ENCODE measurements at regions not wholly inside any gene's neighbourhood (a gene's known extent, or its start where the extent isn't known, plus 50 kb on each side); places are given as distances from the start of the nearest gene placed in this dataset.

GRCh38 chr10:31263903-31264302, 55.1 kb upstream of the ZEB1 start:
- no peak overlapping the region for H3K4me2 ChIP-seq (ENCODE audit: low read length)
- peaks cover 28% of the 10 kb centered on the region for H3K4me1 ChIP-seq (ENCODE audit: insufficient read depth, low read length)
- no peaks in the 10 kb centered on the region for H3K9me3 ChIP-seq (ENCODE audit: insufficient read depth, low read depth, low read length)
- H3K36me3 ChIP-seq (ENCODE audit: insufficient read depth, low read length): no peaks in the 10 kb centered on the region
- no peaks in the 10 kb centered on the region for H3K27me3 Mint-ChIP-seq (ENCODE audit: low read depth, unreplicated experiment)
- peaks cover 3% of the 10 kb centered on the region for H3K9me3 Mint-ChIP-seq (ENCODE audit: unreplicated experiment)
- no peak for TF ChIP-seq CTCF (IDR thresholded peaks at IDR 0.05; ENCODE audit: insufficient read depth, low read depth, low read length)
- TF ChIP-seq EZH2 (IDR thresholded peaks at IDR 0.05; ENCODE audit: insufficient read depth, low read length): no peak
- H3K4me3 ChIP-seq (ENCODE audit: insufficient read depth, low read depth, low read length): no peak overlapping the region
- H3K79me2 ChIP-seq (ENCODE audit: insufficient read depth, low read length): no peaks in the 10 kb centered on the region
- no peaks in the 10 kb centered on the region for H4K20me1 ChIP-seq (ENCODE audit: insufficient read depth, low read length)
- no peaks in the 10 kb centered on the region for H3K36me3 Mint-ChIP-seq (ENCODE audit: low read depth, unreplicated experiment)
- FAIRE-seq (no peak), DNase-seq (ENCODE audit: low read depth) (peak; percentile 45)
- no peak overlapping the region for H2AFZ ChIP-seq (ENCODE audit: low read depth, low read length)
- peaks cover 16% of the 10 kb centered on the region for H3K4me1 Mint-ChIP-seq (ENCODE audit: low read depth, unreplicated experiment)
- H3K9ac ChIP-seq (ENCODE audit: low read length): no peak overlapping the region
- H3K27ac ChIP-seq (ENCODE audit: low read depth, low read length): no peak overlapping the region
- no peak overlapping the region for H3K27ac Mint-ChIP-seq (ENCODE audit: unreplicated experiment)
- H3K4me3 Mint-ChIP-seq (ENCODE audit: unreplicated experiment): no peak overlapping the region
- no peaks in the 10 kb centered on the region for H3K27me3 ChIP-seq (ENCODE audit: insufficient read depth, low read length)

GRCh38 chr10:31268444-31269303, 50.3 kb upstream of the ZEB1 start:
- H3K9ac ChIP-seq (ENCODE audit: low read length): no peak overlapping the region
- Mint-ChIP-seq H3K27ac (ENCODE audit: unreplicated experiment) (no peak overlapping the region), H3K9me3 (ENCODE audit: unreplicated experiment) (peaks cover 8% of the 10 kb centered on the region), H3K4me1 (ENCODE audit: low read depth, unreplicated experiment) (peaks cover 4% of the 10 kb centered on the region), H3K4me3 (ENCODE audit: unreplicated experiment) (no peak overlapping the region), H3K36me3 (ENCODE audit: low read depth, unreplicated experiment) (peaks cover 3% of the 10 kb centered on the region), H3K27me3 (ENCODE audit: low read depth, unreplicated experiment) (no peaks in the 10 kb centered on the region)
- no peak overlapping the region for H2AFZ ChIP-seq (ENCODE audit: low read depth, low read length)
- H3K27me3 ChIP-seq (ENCODE audit: insufficient read depth, low read length): no peaks in the 10 kb centered on the region
- H3K79me2 ChIP-seq (ENCODE audit: insufficient read depth, low read length): no peaks in the 10 kb centered on the region
- TF ChIP-seq EZH2 (IDR thresholded peaks at IDR 0.05; ENCODE audit: insufficient read depth, low read length): no peak
- TF ChIP-seq CTCF (IDR thresholded peaks at IDR 0.05; ENCODE audit: insufficient read depth, low read depth, low read length): no peak
- H3K27ac ChIP-seq (ENCODE audit: low read depth, low read length): no peak overlapping the region
- DNase-seq (ENCODE audit: low read depth): no peak
- H3K4me2 ChIP-seq (ENCODE audit: low read length): no peak overlapping the region
- no peak overlapping the region for H3K4me3 ChIP-seq (ENCODE audit: insufficient read depth, low read depth, low read length)
- no peaks in the 10 kb centered on the region for H4K20me1 ChIP-seq (ENCODE audit: insufficient read depth, low read length)
- FAIRE-seq: no peak
- H3K9me3 ChIP-seq (ENCODE audit: insufficient read depth, low read depth, low read length): no peaks in the 10 kb centered on the region
- no peaks in the 10 kb centered on the region for H3K4me1 ChIP-seq (ENCODE audit: insufficient read depth, low read length)
- no peaks in the 10 kb centered on the region for H3K36me3 ChIP-seq (ENCODE audit: insufficient read depth, low read length)

Data from astrocyte (in vitro differentiated cells and primary cell).